ENCODE measurements at regions not wholly inside any gene's neighbourhood (a gene's known extent, or its start where the extent isn't known, plus 50 kb on each side); places are given as distances from the start of the nearest gene placed in this dataset.

- H3K36me3 ChIP-seq (ENCODE audit: control insufficient read depth in 2 of 4, insufficient read depth in 4 of 4, low read length in 3 of 4) = no peaks in the 10 kb centered on the region
- TF ChIP-seq EZH2 (IDR thresholded peaks at IDR 0.05; ENCODE audit: low read depth, low read length, severe bottlenecking) (no peak), BRCA1 (IDR thresholded peaks at IDR 0.05; ENCODE audit: low read depth, low read length) (peak; percentile 24; the same call in 1 of the 2 replicates)
- 70 to 100% methylated on average over 3 to 7 of the region's 8 CpGs for WGBS, 2 experiments (ENCODE audit: extremely low coverage in 1 of 2, insufficient coverage in 1 of 2, insufficient read length in 1 of 2, insufficient replicate concordance in 2 of 2, low coverage in 1 of 2, low lambda C conversion rate in 2 of 2, missing lambda C conversion rate in 1 of 2)
- H2AK5ac ChIP-seq (ENCODE audit: low read depth, low read length) = no peak overlapping the region
- H4K91ac ChIP-seq (replicated peaks; ENCODE audit: insufficient read length, low read length) = peak overlapping the region; percentile 54
- no peak overlapping the region for H3K4me3 ChIP-seq (ENCODE audit: extremely low read depth in 1 of 4, insufficient read depth in 2 of 4, low read depth in 3 of 4, low read length in 4 of 4)
- DNase-seq (ENCODE audit: low read depth in 1 of 2, low spot score in 2 of 2) (no peak), FAIRE-seq (no peak)
- H3K79me1 ChIP-seq (ENCODE audit: low read depth, low read length) = no peaks in the 10 kb centered on the region
- H3K4me1 ChIP-seq (replicated peaks in 1 of 4; ENCODE audit: control insufficient read depth in 3 of 4, insufficient read depth in 4 of 4, low read length in 3 of 4) = peaks cover 2 to 15% (median 9%) of the 10 kb centered on the region in 4 experiments
- no peaks in the 10 kb centered on the region for H3K23me2 ChIP-seq (ENCODE audit: low read depth, low read length)
- H2BK120ac ChIP-seq (replicated peaks; ENCODE audit: low read depth, low read length) = no peak overlapping the region
- no peak overlapping the region for H4K5ac ChIP-seq (ENCODE audit: insufficient read length, low read depth, low read length)
- H2BK12ac ChIP-seq (ENCODE audit: low read depth, low read length) = 0 out of 2 replicates have a peak overlapping the region, but pooled peaks have one; percentile 29
- H3K9me3 ChIP-seq (ENCODE audit: insufficient read depth in 2 of 2, low read depth in 1 of 2, low read length in 1 of 2) = no peaks in the 10 kb centered on the region
- H2BK5ac ChIP-seq (ENCODE audit: low read depth, low read length) = no peak overlapping the region
- no peak overlapping the region for H3K14ac ChIP-seq (ENCODE audit: insufficient read length)
- H4K20me1 ChIP-seq (replicated peaks in 1 of 2; ENCODE audit: control insufficient read depth in 1 of 2, insufficient read depth in 2 of 2, low read length in 2 of 2) = no peaks in the 10 kb centered on the region
- H3K4me2 ChIP-seq (ENCODE audit: insufficient read depth in 1 of 2, low read depth in 2 of 2, low read length in 2 of 2) = no peak overlapping the region
- H3K79me2 ChIP-seq (ENCODE audit: control insufficient read depth in 1 of 2, insufficient read depth in 2 of 2, low read length in 2 of 2) = no peaks in the 10 kb centered on the region
- H4K8ac ChIP-seq (ENCODE audit: extremely low read depth, insufficient read depth, low read length) = 0 out of 2 replicates have a peak overlapping the region, but pooled peaks have one; percentile 4
- H2AFZ ChIP-seq (ENCODE audit: low read length) = 0 out of 2 replicates have a peak overlapping the region, but pooled peaks have one; percentile 15
- peaks cover 0 to 3% (median 0%) of the 10 kb centered on the region in 4 experiments; a peak in 3 of 7 replicates for H3K27me3 ChIP-seq (replicated peaks in 1 of 4; ENCODE audit: control insufficient read depth in 3 of 4, extremely low read depth in 1 of 4, insufficient read depth in 3 of 4, low read length in 3 of 4)
- no peak overlapping the region for H3K23ac ChIP-seq (ENCODE audit: insufficient read length)
- no peak overlapping the region for H3K27ac ChIP-seq (ENCODE audit: low read depth, low read length)
- no peak overlapping the region for H2BK15ac ChIP-seq (ENCODE audit: low read length)
- ChIA-PET POLR2A (ENCODE audit: partially characterized antibody) (interaction anchor here (1.1 kb wide), 1 partner anchor 12 kb away, joined by 3 read pairs; no protein-coding TSS in a partner anchor), CTCF (ENCODE audit: partially characterized antibody) (interaction anchor here (0.6 to 2.4 kb wide), 9 partner anchors 9 to 144 kb away, joined by 3 to 7 read pairs (median 4); no protein-coding TSS in a partner anchor)
- no peak overlapping the region for H3K9ac ChIP-seq (replicated peaks in 1 of 4; ENCODE audit: extremely low read depth in 1 of 4, low read depth in 3 of 4, low read length in 3 of 4)
- H3K18ac ChIP-seq (ENCODE audit: extremely low read depth, low read length) = peak overlapping the region; percentile 75
- H2BK20ac ChIP-seq (ENCODE audit: low read length) = no peak overlapping the region
- H3K4ac ChIP-seq (replicated peaks; ENCODE audit: insufficient read length, low read depth, low read length) = no peak overlapping the region
- H3K56ac ChIP-seq (replicated peaks; ENCODE audit: insufficient read length, low read depth, low read length) = no peak overlapping the region
Observed at GRCh38 chr1:22271847-22272801, 129.2 kb upstream of the WNT4 start.

All from H1 (cell line).